IPS-20b (cell line): ENCODE measurements at regions not wholly inside any gene's neighbourhood (a gene's known extent, or its start where the extent isn't known, plus 50 kb on each side); places are given as distances from the start of the nearest gene placed in this dataset.

Experiments used
- H3K27ac ChIP-seq: one replicate; pipeline ENCODE4 v1.5.1; 2013; ENCODE audit warnings: low read length
- H3K27me3 ChIP-seq: 2 replicates; pipeline ENCODE4 v1.6.1; 2013; ENCODE audit warnings: mild to moderate bottlenecking, low read length, inconsistent platforms; ENCODE audit not compliant: insufficient read depth
- H3K36me3 ChIP-seq: 2 replicates; pipeline ENCODE4 v1.6.1; 2013; ENCODE audit warnings: low read depth, mild to moderate bottlenecking, inconsistent platforms, low read length, moderate library complexity; ENCODE audit not compliant: insufficient read depth
- H3K4me1 ChIP-seq: 2 replicates; pipeline ENCODE4 v1.6.1; 2013; ENCODE audit warnings: mild to moderate bottlenecking, control low read depth, inconsistent platforms, low read length, moderate library complexity; ENCODE audit not compliant: insufficient read depth
- H3K4me3 ChIP-seq: 2 replicates; pipeline ENCODE4 v1.5.1; 2013; ENCODE audit warnings: mild to moderate bottlenecking, low read length, inconsistent platforms
- H3K9ac ChIP-seq: 2 replicates; pipeline ENCODE4 v1.6.1; 2013; ENCODE audit warnings: low read depth, mild to moderate bottlenecking, inconsistent platforms, low read length, moderate library complexity
- H3K9me3 ChIP-seq: 2 replicates; pipeline ENCODE4 v1.6.1; 2013; ENCODE audit warnings: mild to moderate bottlenecking, low read depth, low read length, inconsistent platforms; ENCODE audit not compliant: insufficient read depth

DNA sequence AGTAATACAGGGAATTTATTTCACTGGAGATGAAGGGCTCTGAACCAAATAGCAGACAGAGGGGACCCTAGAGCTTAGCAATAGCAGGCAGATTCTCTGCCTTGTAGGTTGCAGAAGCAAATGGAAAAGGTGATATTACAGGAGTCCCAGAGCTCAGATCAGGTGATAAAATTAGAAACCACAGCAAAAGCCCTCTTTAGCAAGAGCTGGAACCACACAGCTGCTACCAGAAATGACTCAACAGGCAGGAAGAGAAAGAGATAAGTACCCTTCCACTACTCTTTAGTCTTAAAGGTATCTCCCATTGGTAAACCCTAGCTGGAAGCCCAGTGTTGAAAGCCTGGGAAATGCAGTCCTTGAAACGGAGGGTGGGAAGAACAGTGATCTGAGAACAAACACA is 535.6 kb upstream of the GHITM start:
- Histone ChIP-seq H3K4me1 (peaks cover 10% of the 10 kb centered on the region; the same call in 1 of the 2 replicates), H3K27ac (no peak overlapping the region), H3K9ac (no peak overlapping the region), H3K4me3 (no peak overlapping the region), H3K9me3 (no peaks in the 10 kb centered on the region), H3K27me3 (no peaks in the 10 kb centered on the region), H3K36me3 (no peaks in the 10 kb centered on the region)

DNA sequence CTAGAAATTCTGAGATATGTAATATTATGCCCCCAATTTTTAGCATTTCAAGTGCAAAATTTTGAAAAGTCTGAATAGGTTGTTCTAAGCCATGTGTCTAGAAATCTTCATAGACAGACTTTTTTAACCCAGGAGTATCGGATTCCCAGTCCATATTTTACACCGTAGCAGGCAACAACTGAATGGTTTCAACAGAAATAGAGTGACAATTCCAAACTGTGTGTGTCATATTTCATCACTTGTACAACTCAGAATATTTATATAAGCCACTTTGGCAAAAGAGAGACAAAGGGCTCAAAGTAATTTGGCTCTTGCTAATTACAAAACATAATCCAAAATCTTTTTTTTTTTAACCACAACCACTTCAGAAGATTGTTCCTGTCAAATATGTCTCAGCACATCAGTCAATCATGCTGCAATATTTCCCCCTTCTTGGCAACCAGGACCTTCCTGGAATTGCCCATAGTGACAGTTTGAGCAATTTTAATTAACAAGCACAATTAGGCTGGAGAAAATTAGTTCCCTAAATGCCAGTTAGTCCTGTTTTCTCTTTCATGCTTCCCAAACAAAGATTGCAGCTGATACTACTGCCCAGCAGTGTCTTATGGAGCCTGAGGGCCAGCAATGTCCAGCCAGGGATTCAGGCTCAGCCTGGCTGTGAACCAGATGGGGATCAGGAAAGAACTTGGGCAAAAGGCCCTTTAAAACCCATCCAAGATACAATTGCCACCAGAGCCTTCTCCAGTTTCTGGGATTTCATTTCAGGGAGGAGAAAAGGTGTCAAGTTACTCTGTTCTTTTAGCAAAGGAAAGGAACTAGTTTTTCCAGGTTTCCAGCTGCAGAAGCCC is 533.3 kb upstream of the GHITM start:
- Histone ChIP-seq H3K4me1 (peaks cover 10% of the 10 kb centered on the region; the same call in 1 of the 2 replicates), H3K9ac (0 out of 2 replicates have a peak overlapping the region, but pooled peaks have one; percentile 32), H3K9me3 (no peaks in the 10 kb centered on the region), H3K36me3 (no peaks in the 10 kb centered on the region), H3K27ac (no peak overlapping the region), H3K4me3 (no peak overlapping the region), H3K27me3 (no peaks in the 10 kb centered on the region)

DNA sequence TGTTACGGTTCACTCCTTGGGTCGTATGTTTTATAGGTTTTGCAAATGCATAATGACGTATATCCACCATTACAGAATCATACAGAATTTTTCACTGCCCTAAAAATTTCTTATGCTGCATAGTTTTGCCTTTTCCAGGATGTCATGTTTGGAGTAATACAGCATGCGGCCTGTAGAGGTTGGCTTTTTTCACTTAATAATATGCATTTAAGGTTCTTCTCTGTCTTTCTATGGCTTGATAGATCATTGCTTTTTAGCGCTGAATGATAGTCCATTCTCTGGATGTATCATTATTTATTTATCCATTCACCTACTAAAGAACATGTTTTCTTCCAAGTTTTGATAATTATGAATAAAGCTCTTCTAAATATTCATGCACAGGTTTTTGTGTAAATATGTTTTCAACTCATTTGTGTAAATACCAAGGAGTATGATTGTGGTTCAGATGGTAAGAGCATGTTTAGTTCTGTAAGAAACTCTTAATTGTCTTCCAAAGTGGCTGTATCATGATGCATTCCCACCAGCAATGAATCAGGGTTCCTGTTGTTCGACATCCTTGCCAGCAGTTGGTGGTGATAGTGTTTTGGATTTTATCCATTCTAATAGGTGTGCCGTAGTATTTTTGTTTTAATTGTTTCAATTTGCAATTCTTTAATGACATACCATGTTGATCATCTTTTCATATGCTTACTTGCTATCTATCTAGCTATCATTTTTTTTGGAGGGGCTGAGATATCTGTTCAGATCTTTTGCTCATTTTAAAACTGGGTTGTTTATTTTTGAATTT is 531.2 kb upstream of the GHITM start:
- Histone ChIP-seq H3K36me3 (no peaks in the 10 kb centered on the region), H3K4me3 (no peak overlapping the region), H3K4me1 (peaks cover 10% of the 10 kb centered on the region; the same call in 1 of the 2 replicates), H3K27ac (no peak overlapping the region), H3K9me3 (no peaks in the 10 kb centered on the region), H3K9ac (no peak overlapping the region), H3K27me3 (no peaks in the 10 kb centered on the region)

DNA sequence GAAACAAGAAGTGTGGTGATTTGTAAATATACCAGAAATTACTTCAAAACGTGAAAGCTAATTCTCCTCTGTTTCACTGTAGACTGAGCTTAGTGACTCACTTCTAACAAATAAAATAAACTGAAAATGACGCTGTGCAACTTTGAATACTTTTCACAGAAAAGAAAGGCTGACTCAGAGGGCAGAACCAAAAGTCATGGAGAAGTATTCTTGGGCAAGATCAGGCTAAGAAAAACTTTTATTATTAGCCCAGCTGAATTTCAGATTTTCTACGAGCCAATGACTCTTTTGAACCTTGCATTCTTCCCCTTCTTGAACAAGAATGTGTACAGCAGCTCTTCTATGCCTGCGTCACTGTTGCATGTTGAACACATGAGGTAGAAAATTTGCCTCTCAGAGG is 527.3 kb upstream of the GHITM start:
- Histone ChIP-seq H3K9ac (no peak overlapping the region), H3K36me3 (no peaks in the 10 kb centered on the region), H3K9me3 (no peaks in the 10 kb centered on the region), H3K27ac (no peak overlapping the region), H3K27me3 (no peaks in the 10 kb centered on the region), H3K4me1 (no peaks in the 10 kb centered on the region), H3K4me3 (no peak overlapping the region)

DNA sequence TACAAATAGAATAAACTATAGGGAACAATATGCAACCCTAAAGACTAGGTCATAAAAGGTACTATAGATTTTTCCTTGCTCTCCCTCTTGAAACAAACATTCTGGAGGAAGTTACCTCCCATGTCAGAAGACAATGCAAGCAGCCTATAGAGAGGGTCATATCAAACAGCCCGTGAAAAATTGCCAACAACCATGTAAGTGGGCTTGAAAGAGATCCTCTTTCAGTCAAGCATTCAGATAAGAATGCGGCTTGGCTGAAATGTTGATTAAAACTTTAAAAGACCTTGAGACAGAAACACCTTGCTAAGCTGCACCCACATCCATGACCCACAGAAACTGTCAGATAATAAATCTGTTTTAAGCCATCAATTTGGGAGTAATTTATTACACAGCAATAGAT is 526.6 kb upstream of the GHITM start:
- no peaks in the 10 kb centered on the region for H3K4me1 ChIP-seq
- no peaks in the 10 kb centered on the region for H3K27me3 ChIP-seq
- H3K27ac ChIP-seq, result no peak overlapping the region
- H3K36me3 ChIP-seq, result no peaks in the 10 kb centered on the region
- no peak overlapping the region for H3K4me3 ChIP-seq
- no peak overlapping the region for H3K9ac ChIP-seq
- H3K9me3 ChIP-seq, result no peaks in the 10 kb centered on the region

DNA sequence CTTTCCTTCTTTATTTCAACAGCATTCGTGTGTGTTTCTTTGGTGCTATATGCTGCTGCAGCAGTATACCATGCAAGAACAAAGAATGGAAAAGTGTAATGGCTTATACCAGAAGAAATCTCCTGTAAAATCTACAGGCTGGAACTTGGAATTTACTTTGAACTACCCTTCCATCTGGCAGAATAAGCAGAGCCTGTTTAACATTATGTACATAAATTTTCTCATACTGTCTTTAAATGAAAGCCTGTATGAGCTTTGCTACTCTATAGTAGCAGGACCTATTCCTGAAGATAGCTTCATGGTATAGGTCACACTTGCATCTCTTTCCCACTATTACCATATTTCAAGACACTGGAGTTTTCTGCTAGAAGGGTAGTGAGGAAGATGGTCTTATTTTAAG is 522.1 kb upstream of the GHITM start:
- Histone ChIP-seq H3K27ac (no peak overlapping the region), H3K27me3 (no peaks in the 10 kb centered on the region)

DNA sequence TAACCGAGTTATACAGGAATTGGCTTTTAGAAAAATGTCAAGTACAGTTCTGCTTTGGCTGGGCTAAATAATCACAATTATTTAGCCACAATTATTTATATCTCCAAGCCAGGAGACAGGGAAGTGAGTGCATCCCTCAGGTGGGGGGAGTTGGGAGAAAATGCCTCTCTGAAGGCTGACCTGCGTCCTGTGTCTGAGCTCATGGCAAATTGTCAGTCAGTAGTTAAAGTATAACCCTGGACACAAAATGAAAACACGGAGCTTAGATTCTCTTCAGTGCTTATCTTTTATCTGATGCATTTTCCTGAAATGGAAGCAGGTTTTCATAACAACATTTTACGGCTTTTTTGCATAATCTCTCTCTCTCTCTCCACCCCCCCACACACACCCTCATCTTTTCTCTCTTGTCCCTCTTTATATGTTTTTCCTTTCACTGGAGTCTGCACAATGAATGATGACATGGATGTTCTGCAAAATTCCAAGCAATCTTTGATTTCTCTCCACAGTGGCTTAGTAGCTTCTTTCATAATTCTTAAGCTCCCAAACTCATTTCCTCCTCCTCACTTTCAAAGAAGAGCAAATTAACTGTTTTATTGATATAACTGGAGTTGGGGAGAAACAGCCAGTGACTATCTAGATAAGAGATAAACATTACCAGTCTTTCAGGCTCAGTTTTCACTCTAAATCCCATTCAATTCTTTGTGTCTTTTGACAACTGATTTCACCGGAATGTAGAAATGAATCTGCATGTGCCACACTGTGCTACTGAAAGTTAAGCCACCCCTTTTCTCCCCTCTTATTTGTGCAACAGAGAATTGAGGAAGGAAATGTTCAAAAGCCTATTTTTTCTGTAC is 521.4 kb upstream of the GHITM start:
- no peaks in the 10 kb centered on the region for H3K9me3 ChIP-seq
- H3K27ac ChIP-seq, result no peak overlapping the region
- no peak overlapping the region for H3K4me3 ChIP-seq
- no peaks in the 10 kb centered on the region for H3K4me1 ChIP-seq
- no peak overlapping the region for H3K9ac ChIP-seq
- H3K36me3 ChIP-seq, result no peaks in the 10 kb centered on the region
- H3K27me3 ChIP-seq, result no peaks in the 10 kb centered on the region

More for the DNA sequence above, 522.1 kb upstream of the GHITM start:
- no peaks in the 10 kb centered on the region for H3K9me3 ChIP-seq
- no peaks in the 10 kb centered on the region for H3K36me3 ChIP-seq
- H3K4me1 ChIP-seq, result no peaks in the 10 kb centered on the region
- no peak overlapping the region for H3K4me3 ChIP-seq
- H3K9ac ChIP-seq, result no peak overlapping the region

DNA sequence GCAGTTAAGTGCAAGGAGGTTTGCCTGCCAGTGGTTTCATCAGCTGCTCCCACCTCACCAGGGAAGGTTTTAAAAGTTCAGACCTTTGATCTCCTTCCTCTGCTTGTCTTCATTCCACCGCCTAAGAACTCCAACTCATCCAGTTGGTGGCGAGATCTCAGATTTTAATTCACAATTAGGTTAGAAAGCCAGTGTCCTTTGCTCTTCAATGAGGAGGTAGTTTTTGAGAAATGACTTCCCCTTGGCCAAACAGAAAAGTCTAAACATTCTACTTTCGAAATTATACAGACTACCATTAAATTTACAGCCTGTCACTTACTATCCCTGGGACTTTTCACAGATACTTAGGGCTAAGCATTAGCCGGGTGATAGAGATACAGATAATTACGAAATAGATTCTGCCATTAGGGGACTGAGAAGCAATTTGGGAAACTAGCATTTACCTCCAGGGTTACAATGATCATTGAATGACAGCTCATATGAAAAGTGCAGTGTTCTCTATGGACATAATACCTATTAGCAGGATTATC is 513.4 kb upstream of the GHITM start:
- Histone ChIP-seq H3K27me3 (no peaks in the 10 kb centered on the region), H3K9me3 (no peaks in the 10 kb centered on the region), H3K27ac (no peak overlapping the region), H3K4me3 (no peak overlapping the region), H3K9ac (no peak overlapping the region), H3K36me3 (no peaks in the 10 kb centered on the region), H3K4me1 (no peaks in the 10 kb centered on the region)

DNA sequence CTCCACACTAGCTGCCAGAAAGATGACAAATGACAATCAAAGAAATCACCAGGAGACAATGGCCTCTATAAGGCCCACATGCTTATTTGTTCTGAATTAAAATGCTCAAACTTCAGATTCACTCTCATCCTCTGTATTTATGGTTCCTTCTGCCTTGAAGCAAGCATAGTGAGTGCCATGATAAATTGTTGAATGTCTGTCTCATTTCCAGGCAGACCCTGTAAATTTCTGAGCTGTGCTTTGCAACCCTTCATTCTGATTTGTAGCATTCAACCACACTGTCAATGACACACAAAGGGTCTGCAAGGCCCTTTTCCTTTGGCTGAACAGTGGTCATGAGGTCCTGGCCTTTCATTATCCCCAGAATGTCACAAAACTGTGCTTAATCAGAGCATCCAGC is 506.6 kb upstream of the GHITM start:
- Histone ChIP-seq H3K9ac (no peak overlapping the region), H3K4me1 (peaks cover 3% of the 10 kb centered on the region; the same call in 1 of the 2 replicates), H3K4me3 (no peak overlapping the region), H3K36me3 (no peaks in the 10 kb centered on the region), H3K27ac (no peak overlapping the region), H3K27me3 (no peaks in the 10 kb centered on the region), H3K9me3 (no peaks in the 10 kb centered on the region)

DNA sequence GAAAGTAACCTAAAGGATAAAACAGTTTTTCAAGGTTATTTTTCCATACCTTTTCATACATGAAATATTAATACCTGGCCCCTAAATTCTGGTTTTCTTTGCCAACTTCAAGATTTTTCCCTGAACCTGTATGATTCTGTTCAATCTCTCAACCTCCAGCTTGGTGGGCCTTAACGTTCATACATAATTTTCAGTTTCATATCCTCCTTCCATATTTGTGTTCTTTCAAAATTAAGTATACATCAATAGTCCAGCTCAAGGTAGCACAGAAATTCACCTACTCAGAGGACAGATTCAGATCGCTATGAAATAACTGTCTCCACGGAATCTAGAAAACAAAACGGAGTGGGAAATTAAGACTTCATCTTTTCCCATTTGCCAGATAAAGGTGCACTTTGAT is 505.8 kb upstream of the GHITM start:
- Histone ChIP-seq H3K4me1 (peaks cover 3% of the 10 kb centered on the region; the same call in 1 of the 2 replicates), H3K4me3 (no peak overlapping the region), H3K27ac (no peak overlapping the region), H3K36me3 (no peaks in the 10 kb centered on the region), H3K9ac (no peak overlapping the region), H3K27me3 (no peaks in the 10 kb centered on the region), H3K9me3 (no peaks in the 10 kb centered on the region)

DNA sequence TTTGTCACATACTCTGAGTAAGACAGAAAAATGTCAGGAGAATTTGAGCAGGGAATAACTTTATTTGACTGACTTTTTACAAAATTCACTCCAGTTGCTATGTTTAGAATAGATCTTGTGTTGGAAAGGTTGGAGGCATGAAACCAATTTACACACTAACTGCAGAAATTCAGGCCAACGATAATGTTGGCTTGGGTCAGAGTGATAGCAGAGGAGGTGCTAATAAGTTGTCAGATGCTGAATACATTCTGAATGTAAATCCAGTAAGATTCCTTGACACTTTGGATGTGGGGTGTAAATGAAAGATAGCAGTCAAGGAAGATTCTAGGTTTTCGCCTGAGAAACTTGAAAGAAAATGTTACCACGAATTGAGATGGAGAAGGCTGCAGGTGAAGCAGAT is 502.5 kb upstream of the GHITM start:
- Histone ChIP-seq H3K36me3 (no peaks in the 10 kb centered on the region), H3K4me1 (peaks cover 3% of the 10 kb centered on the region; the same call in 1 of the 2 replicates), H3K27me3 (no peaks in the 10 kb centered on the region), H3K4me3 (no peak overlapping the region), H3K9ac (no peak overlapping the region), H3K27ac (no peak overlapping the region), H3K9me3 (no peaks in the 10 kb centered on the region)
